Uterus (tissue), 2 donors: ENCODE measurements at regions not wholly inside any gene's neighbourhood (a gene's known extent, or its start where the extent isn't known, plus 50 kb on each side); places are given as distances from the start of the nearest gene placed in this dataset.

Source experiments
- CTCF ChIP-seq, 4 experiments: fragments of 200-600 bp in 2 of 4; fragments of 450-650 bp in 2 of 4; sonication (generic) in 2 of 4; IDR thresholded peaks; one replicate each; pipeline ENCODE4 v1.5.1; 2016 to 2019; ENCODE audit warnings: antibody characterized with exemption in 4 of 4, mild to moderate bottlenecking in 2 of 4, moderate library complexity in 1 of 4
- POLR2A ChIP-seq, 2 donors: fragments of 450-650 bp; IDR thresholded peaks; one replicate each; pipeline ENCODE4 v1.6.1; 2016; ENCODE audit warnings: antibody characterized with exemption in 2 of 2, mild to moderate bottlenecking in 1 of 2, moderate library complexity in 1 of 2

DNA sequence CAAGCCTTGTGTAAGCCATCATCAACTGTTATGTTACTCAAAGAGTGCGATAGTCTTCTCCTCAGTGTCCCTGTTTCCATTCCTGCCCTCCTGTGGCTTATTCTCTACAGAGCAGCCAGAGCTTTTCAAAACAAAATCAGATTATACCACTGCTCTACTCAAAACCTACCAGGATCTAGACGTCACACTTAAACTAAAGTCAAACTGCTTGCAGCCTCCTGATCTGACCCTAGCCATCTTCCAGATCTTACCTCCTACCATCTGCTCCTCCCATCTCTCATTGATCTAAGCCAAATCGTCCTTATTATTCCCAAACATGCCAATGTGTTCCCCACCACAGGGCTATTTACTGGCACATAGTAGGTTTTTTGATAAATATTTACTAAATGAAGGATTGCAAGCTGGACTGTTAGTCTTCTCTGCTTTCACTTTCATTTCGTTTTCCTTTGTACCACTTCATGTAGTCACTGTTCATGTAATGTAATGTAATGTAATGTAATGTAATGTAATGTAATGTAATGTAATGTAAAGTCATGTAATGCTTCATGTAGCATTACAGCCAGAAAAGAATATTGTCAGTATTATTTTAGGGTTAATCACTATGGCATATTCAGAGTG, 116.1 kb downstream of the GPR37 start:
- TF ChIP-seq CTCF (IDR thresholded peaks at IDR 0.05), result no peak
- no peak for TF ChIP-seq POLR2A (IDR thresholded peaks at IDR 0.05)
